HG02588 (cell line): ENCODE measurements at regions not wholly inside any gene's neighbourhood (a gene's known extent, or its start where the extent isn't known, plus 50 kb on each side); places are given as distances from the start of the nearest gene placed in this dataset.
"Not testable (repeated sequence)": the region's sequence is repeated elsewhere in the genome, so short reads cannot be mapped to it uniquely, and the experiment has no call there.

Experiments used
- ATAC-seq: cut with Tn5 transposase; IDR thresholded peaks from one replicate; pipeline ENCODE4 v1.9.1; 2021; ENCODE audit warnings: mild to moderate bottlenecking, moderate library complexity; ENCODE audit not compliant: unreplicated experiment

- no peak for ATAC-seq
These were observed 486.0 kb downstream of the EDEM1 start for GRCh38 chr3:5673521-5673920.

- no peak for ATAC-seq
These were observed 487.8 kb downstream of the EDEM1 start for GRCh38 chr3:5675319-5675718.

- no peak for ATAC-seq
These were observed 490.0 kb downstream of the EDEM1 start for GRCh38 chr3:5677555-5677954.

GRCh38 chr3:5678248-5678647 lies 490.7 kb downstream of the EDEM1 start:
- no peak for ATAC-seq

DNA sequence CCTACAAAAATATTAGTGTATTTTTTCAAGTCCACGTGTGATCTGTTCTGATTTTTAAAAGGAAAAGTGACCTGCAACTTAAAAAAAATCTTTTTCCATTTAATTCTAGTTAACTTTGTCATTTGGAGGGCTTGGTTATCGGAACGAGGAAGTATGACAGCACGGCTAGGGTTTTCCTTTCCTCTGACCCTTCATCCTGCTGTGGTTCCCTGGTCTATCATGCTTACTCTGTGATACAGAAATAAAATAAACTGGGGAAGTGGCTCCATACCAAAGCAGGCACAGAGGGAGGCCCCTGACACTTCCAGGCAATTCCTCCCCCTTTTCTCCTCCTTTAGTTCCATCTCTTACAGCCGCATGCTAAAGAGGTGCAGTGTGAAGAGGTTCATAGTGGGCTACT lies 491.3 kb downstream of the EDEM1 start:
- ATAC-seq, result no peak

DNA sequence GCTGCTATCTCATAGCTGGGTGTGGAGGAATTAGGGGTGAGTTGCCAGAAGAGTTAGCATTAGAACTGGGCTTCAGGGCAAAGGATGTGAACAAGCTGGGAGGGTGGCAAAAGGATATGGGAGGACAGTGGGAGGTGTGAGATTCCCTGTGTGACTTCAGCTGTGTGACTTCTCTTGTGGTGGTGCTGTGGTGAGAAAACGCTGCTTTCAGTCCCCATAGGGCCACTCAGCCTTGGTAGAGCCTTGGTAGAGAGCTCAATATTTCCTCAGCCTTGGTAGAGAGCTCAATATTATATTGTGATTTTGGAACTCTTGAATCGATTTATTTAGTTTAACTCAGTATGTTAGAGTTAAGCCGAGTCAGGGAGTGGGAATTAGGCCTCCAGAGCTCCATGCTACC lies 499.7 kb downstream of the EDEM1 start:
- ATAC-seq, result no peak

DNA sequence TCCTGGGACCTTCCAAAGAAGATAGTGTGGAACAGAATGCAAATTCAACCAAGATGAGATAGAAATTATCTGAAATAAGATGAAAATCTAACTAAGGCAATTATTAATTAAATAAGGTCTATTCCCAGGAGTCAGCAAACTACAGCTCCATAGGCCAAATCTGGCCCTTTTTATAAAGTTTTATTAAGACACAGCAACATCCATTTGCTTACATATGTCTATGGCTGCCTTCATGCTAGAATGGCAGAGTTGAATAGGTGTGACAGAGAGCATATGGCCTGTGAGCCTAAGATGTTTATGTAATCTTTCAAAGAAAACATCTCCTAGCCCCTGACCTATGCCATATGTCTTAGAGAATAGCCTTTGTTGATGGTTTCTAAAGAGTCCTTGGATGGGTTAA lies 503.0 kb downstream of the EDEM1 start:
- no peak for ATAC-seq

- no peak for ATAC-seq
These were observed 503.5 kb downstream of the EDEM1 start for GRCh38 chr3:5690904-5691532.

DNA sequence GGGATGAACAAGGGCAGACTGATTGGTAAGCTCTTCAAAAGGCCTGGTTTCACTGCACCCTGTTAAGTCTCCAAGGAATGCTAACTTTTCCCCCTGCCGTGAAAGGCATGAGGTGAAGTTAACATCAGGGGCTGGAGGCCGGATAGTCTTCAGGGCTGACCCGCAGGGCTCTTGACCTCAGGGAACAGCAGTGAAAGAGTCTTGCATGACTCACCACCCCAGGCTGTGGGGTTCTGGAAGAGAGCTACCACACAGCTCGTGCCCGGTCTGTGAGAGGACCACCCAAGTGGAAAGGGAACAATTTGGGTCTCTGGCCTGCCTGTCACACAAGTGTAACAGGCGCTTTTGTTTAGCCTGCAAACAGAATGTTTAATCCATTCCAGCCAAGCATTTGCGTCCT lies 504.9 kb downstream of the EDEM1 start:
- ATAC-seq, result no peak

DNA sequence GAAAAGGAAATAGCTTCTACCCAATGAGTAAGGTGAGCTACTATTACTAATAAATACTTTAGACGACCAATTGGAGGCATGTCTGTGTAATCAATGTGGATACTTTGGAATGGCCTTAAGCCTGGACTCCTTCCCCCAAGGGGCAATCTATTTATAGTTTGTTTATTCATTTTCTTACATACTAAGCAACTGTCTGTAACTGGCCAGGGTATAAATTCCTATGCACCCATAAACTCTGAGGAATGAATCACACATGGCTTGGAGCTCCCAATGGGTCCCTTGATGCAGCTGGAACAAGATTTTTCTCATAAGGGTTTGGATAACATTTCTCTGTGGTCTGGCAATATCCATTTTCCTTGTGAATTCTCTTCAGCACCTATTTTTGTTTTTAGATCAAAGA lies 506.8 kb downstream of the EDEM1 start:
- no peak for ATAC-seq

- no peak for ATAC-seq
These were observed 511.3 kb downstream of the EDEM1 start for GRCh38 chr3:5698851-5699250.

DNA sequence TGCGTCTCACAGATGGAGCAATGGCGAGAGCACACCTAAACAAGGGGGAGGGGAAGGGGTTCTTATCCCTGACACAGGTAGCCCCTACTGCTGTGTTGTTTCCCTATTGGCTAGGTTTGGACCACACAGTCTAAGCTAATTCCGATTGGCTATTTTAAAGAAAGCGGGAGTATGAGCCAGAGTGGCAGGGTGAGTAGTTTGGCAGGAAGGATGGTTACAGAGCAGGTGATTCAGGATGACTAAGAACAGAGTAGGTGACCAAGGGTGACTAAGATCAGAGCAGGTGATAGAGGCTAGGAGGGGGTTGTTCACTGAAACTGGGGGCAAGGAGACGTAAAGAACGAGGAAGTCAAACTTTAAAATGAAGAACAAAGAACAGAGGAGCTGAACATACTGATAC lies 511.8 kb downstream of the EDEM1 start:
- no peak for ATAC-seq

DNA sequence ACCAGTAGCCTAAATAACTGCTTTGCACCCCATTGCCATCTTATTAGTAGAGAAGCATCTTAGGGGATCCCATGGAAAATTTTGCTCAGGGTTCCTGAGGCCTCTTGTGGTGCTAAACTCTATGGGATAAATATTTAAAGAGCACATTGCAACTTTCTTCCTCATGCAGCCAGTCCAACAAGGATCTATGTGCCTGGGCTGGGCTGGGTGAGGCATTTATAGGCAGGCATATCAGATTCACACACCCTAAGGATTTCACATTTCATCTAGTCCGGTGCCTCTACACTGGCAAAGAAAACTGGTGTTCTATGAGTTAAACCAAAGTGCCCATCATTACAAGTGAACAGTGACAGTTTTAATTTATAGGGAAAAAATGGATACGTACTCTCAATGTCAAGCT lies 512.3 kb downstream of the EDEM1 start:
- ATAC-seq, result no peak

DNA sequence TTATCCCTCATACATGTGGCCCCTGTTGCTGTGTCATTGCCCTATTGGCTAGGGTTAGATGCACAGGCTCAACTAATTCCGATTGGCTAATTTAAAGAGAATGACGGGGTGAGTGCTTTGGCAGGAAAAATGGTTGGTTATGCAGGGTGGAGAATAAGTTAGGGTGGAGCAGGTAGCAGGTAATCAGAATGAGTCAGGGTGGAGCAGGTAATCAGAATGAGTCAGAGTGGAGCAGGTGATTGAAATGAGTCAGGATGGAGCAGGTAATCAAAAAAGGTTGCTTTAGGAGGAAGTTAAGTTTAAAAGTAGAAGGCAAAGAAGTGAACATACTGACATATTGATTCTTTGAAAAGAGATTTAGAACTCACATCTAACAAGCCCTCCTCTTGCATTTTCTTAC lies 513.5 kb downstream of the EDEM1 start:
- not testable (repeated sequence) for ATAC-seq

GRCh38 chr3:5707794-5708193 lies 520.3 kb downstream of the EDEM1 start:
- no peak for ATAC-seq

DNA sequence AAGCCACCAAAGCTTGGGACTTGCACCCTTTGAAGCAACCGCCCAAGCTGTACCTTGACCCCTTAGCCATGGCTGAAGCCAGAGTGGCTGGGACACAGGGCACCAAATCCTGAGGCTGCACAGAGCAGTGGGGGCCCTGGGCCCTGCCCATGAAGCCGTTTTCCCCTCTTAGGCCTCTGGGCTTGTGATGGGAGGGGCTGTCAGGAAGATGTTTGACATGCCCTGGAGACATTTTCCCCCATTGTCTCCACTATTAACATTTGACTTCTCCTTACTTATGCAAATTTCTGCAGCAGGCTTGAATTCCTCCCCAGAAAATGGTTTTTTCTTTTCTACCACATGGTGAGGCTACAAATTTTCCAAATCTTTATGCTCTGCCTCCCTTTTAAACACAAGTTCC lies 522.2 kb downstream of the EDEM1 start:
- no peak for ATAC-seq

GRCh38 chr3:5710718-5711117 lies 523.2 kb downstream of the EDEM1 start:
- no peak for ATAC-seq

GRCh38 chr3:5717254-5717653 lies 529.7 kb downstream of the EDEM1 start:
- no peak for ATAC-seq

DNA sequence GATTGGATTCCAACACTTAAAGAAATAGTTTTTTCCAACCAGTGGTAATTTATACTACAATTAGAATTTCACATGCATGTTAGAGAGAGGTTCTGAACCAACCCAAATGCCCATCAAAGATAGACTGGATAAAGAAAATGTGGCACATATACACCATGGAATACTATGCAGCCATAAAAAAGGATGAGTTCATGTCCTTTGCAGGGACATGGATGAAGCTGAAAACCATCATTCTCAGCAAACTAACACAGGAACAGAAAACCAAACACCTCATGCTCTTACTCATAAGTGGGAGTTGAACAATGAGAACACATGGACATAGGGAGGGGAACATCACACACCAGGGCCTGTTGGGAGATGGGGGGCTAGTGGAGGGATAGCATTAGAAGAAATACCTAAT lies 532.2 kb downstream of the EDEM1 start:
- not testable (repeated sequence) for ATAC-seq

DNA sequence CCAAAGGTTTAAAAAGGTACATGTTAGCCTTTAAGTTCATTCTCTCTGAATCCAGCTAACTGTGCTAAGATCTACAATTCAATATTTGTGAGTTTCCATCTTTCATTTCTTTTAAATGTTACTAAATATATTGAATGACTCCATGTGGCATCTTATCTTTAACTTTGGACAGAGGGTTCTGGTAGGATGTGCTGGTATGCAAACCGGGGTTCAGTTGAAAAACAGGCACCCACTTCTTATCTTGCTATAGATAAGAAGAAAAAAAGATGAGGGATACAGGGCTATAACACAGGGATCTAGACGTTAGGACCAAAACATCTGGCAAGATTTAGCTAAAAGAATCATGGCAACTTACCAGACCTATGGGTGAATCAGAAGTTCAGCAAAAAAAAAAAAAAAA lies 538.3 kb downstream of the EDEM1 start:
- no peak for ATAC-seq

DNA sequence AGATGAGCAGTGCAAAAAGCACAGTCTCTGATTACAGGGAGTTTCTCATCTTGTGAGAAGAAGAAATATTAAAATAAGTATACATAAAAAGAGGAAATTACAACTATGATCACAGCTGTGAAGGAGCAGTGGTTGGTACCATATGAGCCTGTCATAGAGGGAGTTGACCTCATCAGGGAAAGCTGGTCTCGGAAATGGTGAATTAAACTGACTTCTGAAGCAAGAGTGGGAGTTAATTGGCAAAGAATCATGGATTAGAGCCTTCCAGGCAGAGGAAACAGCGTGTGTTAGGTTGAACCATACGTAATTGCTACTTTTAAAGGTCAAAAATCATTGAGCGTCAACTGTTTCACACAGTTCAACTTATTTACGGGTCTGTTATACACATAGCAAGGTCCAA lies 539.1 kb downstream of the EDEM1 start:
- ATAC-seq, result no peak

DNA sequence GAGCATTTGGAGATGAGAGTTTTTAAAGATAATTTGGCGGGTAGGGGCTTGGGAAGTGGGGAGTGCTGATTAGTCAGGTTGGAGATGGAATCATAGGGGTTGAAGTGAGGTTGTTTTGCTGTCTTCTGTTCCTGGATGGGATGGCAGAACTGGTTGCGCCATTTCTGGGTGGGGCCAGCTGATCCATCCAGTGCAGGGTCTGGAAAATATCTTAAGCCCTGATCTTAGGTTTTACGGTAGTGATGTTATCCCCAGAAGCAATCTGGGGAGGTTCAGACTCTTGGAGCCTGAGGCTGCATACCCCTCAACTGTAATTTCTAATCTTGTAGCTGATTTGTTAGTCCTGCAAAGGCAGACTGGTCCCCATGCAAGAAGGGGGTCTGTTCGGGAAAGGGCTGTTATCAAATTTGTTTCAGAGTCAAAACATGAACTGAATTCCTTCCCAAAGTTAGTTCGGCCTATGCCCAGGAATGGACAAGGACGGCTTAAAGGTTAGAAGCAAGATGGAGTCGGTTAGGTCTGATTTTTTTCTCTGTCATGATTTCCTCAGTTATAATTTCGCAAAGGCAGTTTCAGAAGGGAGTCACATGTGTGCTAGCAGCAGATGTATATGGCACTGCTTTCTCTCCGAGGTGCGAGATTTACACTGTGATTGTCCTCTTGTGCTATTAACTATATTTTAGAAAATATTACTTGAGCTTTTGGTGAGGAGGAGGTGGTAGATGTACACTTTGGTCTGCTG lies 540.4 kb downstream of the EDEM1 start:
- no peak for ATAC-seq

- ATAC-seq, result no peak
These were observed 542.3 kb downstream of the EDEM1 start for GRCh38 chr3:5729852-5730251.
